ENCODE measurements at regions not wholly inside any gene's neighbourhood (a gene's known extent, or its start where the extent isn't known, plus 50 kb on each side); places are given as distances from the start of the nearest gene placed in this dataset.

- TF ChIP-seq CTCF (IDR thresholded peaks at IDR 0.05; ENCODE audit: low read depth, low read length), result no peak
- H3K4me3 ChIP-seq (ENCODE audit: low read depth, low read length), result no peak overlapping the region
- in situ Hi-C loops (cut with HindIII; ENCODE audit: low sequenced_read_pairs), result no loop called here
- no peak for DNase-seq (ENCODE audit: low read depth, low spot score)
Measured at GRCh38 chr17:17410357-17410756, 66.4 kb upstream of the MED9 start.

GRCh38 chr17:17411692-17412091 is 65.1 kb upstream of the MED9 start:
- no peak for TF ChIP-seq CTCF (IDR thresholded peaks at IDR 0.05; ENCODE audit: low read depth, low read length)
- in situ Hi-C loops (cut with HindIII; ENCODE audit: low sequenced_read_pairs), result no loop called here
- peak; percentile 41 for DNase-seq (ENCODE audit: low read depth, low spot score)
- no peak overlapping the region for H3K4me3 ChIP-seq (ENCODE audit: low read depth, low read length)

GRCh38 chr17:17412326-17412725 is 64.5 kb upstream of the MED9 start:
- in situ Hi-C loops (cut with HindIII; ENCODE audit: low sequenced_read_pairs), result no loop called here
- no peak for TF ChIP-seq CTCF (IDR thresholded peaks at IDR 0.05; ENCODE audit: low read depth, low read length)
- DNase-seq (ENCODE audit: low read depth, low spot score), result peak; percentile 54
- H3K4me3 ChIP-seq (ENCODE audit: low read depth, low read length), result no peak overlapping the region

- DNase-seq (ENCODE audit: low read depth, low spot score), result no peak
- no peak overlapping the region for H3K4me3 ChIP-seq (ENCODE audit: low read depth, low read length)
- in situ Hi-C loops (cut with HindIII; ENCODE audit: low sequenced_read_pairs), result no loop called here
- no peak for TF ChIP-seq CTCF (IDR thresholded peaks at IDR 0.05; ENCODE audit: low read depth, low read length)
Measured at GRCh38 chr17:17413215-17413792, 63.5 kb upstream of the MED9 start.

- no peak for DNase-seq (ENCODE audit: low read depth, low spot score)
- peak overlapping the region; percentile 27 for H3K4me3 ChIP-seq (ENCODE audit: low read depth, low read length)
- TF ChIP-seq CTCF (IDR thresholded peaks at IDR 0.05; ENCODE audit: low read depth, low read length), result no peak
- in situ Hi-C loops (cut with HindIII; ENCODE audit: low sequenced_read_pairs), result no loop called here
Measured at GRCh38 chr17:17413821-17414220, 63.0 kb upstream of the MED9 start.

GRCh38 chr17:17414341-17414805 is 62.4 kb upstream of the MED9 start:
- H3K4me3 ChIP-seq (ENCODE audit: low read depth, low read length), result peak overlapping the region; percentile 27
- in situ Hi-C loops (cut with HindIII; ENCODE audit: low sequenced_read_pairs), result no loop called here
- peak; percentile 78 for DNase-seq (ENCODE audit: low read depth, low spot score)
- no peak for TF ChIP-seq CTCF (IDR thresholded peaks at IDR 0.05; ENCODE audit: low read depth, low read length)
